ENCODE measurements at regions not wholly inside any gene's neighbourhood (a gene's known extent, or its start where the extent isn't known, plus 50 kb on each side); places are given as distances from the start of the nearest gene placed in this dataset.
"Not testable (repeated sequence)": the region's sequence is repeated elsewhere in the genome, so short reads cannot be mapped to it uniquely, and the experiment has no call there.

DNA sequence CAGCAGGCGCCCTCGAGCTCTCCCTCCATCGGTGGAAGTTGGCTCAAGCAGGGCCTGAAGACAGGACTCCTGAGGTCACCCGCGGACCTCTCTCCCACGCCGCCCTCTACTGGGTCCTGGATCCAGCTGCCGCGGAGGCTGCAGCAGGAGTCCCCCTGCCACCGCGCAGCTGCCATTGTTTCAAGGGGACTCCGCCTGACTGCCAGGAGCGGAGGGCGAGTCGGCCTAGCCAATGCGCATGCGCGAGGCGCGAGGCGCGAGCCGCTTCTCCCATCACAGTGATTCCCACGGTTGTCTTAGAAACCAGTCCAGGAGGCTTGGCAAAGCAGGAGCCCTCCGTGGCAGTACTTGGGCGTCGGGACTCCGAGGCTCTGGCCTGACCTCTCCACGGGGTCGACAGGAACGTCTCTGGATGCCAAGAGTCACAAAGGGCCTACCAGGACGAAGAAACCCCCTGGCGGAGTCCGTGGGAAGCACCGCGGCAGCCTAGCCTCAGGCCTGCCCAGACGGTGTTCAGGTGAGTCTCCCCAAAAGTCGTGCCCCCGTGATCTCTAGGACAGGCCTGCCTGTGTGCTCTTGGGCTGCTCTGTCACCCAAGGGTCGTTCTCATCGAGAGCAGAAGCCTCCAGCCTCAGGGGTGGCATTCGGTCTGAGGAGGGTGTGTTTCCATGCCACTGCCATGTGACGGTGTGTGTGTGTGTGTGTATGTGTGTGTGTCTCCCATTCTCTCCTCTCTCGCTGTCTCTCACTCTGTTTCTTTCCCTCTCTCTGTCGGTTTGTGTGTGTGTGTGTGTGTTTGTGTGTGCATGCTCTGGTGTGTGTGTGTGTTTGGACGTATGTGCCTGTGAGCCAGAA is 290.6 kb upstream of the ZNF337 start:
- DNase-seq (ENCODE audit: low read depth), result peak; percentile 57
- H3K4me3 ChIP-seq (ENCODE audit: low read depth, low read length), result peak overlapping the region; percentile 45
- peak; percentile 44 for TF ChIP-seq CTCF (IDR thresholded peaks at IDR 0.05; ENCODE audit: insufficient read depth, low read depth, low read length, missing control alignments)

GRCh38 chr20:25985597-25985996 is 288.9 kb upstream of the ZNF337 start:
- no peak overlapping the region for H3K4me3 ChIP-seq (ENCODE audit: low read depth, low read length)
- DNase-seq (ENCODE audit: low read depth), result no peak
- no peak for TF ChIP-seq CTCF (IDR thresholded peaks at IDR 0.05; ENCODE audit: insufficient read depth, low read depth, low read length, missing control alignments)

GRCh38 chr20:25984933-25985332 is 288.3 kb upstream of the ZNF337 start:
- no peak overlapping the region for H3K4me3 ChIP-seq (ENCODE audit: low read depth, low read length)
- no peak for DNase-seq (ENCODE audit: low read depth)
- no peak for TF ChIP-seq CTCF (IDR thresholded peaks at IDR 0.05; ENCODE audit: insufficient read depth, low read depth, low read length, missing control alignments)

DNA sequence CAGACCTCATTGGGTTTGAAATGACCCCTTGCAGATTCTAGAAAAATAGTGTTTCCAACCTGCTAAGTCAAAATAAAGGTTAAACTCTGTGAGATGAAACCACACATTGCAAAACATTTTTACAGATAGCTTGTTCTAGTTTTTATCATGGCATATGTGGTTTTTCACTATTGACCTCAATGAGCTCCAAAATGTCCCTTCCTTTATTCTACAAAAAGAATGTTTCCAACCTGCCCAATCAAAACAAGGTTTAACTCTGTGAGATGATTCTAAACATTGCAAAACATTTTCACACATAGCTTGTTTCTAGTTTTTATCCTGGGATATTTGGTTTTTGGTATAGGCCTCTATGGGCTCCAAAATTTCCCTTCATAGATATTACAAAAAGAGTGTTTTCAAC is 286.0 kb upstream of the ZNF337 start:
- not testable (repeated sequence) for H3K4me3 ChIP-seq (ENCODE audit: low read depth, low read length); DNase-seq (ENCODE audit: low read depth)

- DNase-seq (ENCODE audit: low read depth); H3K4me3 ChIP-seq (ENCODE audit: low read depth, low read length): not testable (repeated sequence)
Measured at GRCh38 chr20:25978450-25979190, 282.0 kb upstream of the ZNF337 start.

- not testable (repeated sequence) for H3K4me3 ChIP-seq (ENCODE audit: low read depth, low read length); DNase-seq (ENCODE audit: low read depth)
Measured at GRCh38 chr20:25975816-25976215, 279.2 kb upstream of the ZNF337 start.

DNA sequence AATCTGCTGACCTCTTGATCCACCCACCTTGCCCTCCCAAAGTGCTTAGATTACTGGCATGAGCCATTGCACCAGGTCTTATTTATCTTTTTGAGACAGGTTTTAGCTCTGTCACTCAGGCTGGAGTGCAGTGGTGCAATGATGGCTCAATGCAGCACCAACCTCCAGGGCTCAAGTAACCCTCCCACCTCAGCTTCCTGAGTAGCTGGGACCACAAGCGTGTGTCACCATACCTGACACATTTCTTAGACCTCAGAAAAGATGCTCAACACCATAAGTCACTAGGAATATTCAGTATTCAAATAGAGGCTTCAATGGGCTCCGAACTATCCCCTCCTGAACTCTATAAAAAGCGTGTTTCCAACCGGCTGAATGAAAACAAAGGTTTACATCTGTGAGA is 268.6 kb upstream of the ZNF337 start:
- H3K4me3 ChIP-seq (ENCODE audit: low read depth, low read length); DNase-seq (ENCODE audit: low read depth): not testable (repeated sequence)

GRCh38 chr20:25953876-25954275 is 257.2 kb upstream of the ZNF337 start:
- not testable (repeated sequence) for DNase-seq (ENCODE audit: low read depth)

GRCh38 chr20:25935230-25935629 is 238.6 kb upstream of the ZNF337 start:
- not testable (repeated sequence) for DNase-seq (ENCODE audit: low read depth); H3K4me3 ChIP-seq (ENCODE audit: low read depth, low read length)

More at GRCh38 chr20:25953876-25954275, 257.2 kb upstream of the ZNF337 start:
- not testable (repeated sequence) for H3K4me3 ChIP-seq (ENCODE audit: low read depth, low read length)

DNA sequence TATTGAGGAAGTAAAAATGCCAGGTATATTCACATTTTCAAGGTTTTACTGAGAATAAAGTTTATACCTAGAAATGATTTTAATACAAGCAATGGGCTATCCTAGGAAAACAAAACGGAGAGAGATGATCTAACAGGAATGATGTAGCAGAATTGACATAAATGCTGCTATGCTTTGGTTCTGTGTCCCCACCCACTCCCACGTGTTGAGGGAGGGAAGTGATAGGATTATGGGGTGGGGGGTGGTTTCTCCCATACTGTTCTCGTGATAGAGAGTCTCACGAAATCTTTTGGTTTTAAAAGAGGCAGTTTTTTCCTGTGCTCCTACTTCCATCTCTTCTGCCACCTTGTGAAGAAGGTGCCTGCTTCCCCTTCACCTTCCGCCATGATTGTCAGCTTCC is 236.2 kb upstream of the ZNF337 start:
- H3K4me3 ChIP-seq (ENCODE audit: low read depth, low read length); DNase-seq (ENCODE audit: low read depth): not testable (repeated sequence)

- DNase-seq (ENCODE audit: low read depth), result not testable (repeated sequence)
Measured at GRCh38 chr20:25932170-25932569, 235.5 kb upstream of the ZNF337 start.

DNA sequence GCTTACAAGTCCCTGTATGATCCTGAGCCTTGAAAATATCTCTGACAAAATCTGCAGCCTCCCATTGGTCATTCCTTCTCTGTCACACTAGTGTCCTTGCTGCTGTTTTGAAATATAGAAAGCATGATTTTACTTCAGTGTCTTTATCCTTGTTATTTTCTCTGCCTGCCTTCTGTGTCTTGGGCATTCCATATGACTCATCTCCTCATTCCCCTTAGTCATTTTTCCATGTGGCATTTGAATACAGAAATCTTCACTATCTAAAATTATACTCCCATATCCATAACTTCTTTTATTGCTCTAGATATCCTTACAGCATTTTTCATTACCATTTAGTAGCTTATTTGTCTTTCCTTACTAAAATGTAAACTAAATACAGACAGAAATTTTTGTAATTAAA is 205.7 kb upstream of the ZNF337 start:
- not testable (repeated sequence) for H3K4me3 ChIP-seq (ENCODE audit: low read depth, low read length); DNase-seq (ENCODE audit: low read depth)

More at GRCh38 chr20:25932170-25932569, 235.5 kb upstream of the ZNF337 start:
- not testable (repeated sequence) for H3K4me3 ChIP-seq (ENCODE audit: low read depth, low read length)

DNA sequence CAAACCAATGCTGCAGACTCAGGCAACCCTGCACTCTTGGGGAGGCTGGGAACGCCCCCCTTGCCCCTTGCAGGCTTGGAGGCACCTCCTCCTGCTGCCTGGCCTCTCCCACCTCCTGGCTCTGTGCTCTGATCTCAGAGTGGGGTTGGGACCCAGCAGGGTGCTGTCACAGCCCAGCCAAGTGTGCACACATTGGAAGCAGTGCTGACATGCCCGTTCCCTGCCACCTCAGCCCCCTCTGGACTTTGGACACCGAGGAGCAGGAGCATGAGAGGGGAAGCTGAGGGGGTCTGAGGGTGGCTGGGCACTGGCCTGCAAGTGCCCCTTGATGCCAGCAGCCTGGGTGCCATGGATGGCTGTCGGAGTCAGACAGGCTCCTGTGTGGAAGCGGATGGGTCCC is 202.0 kb upstream of the ZNF337 start:
- H3K4me3 ChIP-seq (ENCODE audit: low read depth, low read length); DNase-seq (ENCODE audit: low read depth): not testable (repeated sequence)

DNA sequence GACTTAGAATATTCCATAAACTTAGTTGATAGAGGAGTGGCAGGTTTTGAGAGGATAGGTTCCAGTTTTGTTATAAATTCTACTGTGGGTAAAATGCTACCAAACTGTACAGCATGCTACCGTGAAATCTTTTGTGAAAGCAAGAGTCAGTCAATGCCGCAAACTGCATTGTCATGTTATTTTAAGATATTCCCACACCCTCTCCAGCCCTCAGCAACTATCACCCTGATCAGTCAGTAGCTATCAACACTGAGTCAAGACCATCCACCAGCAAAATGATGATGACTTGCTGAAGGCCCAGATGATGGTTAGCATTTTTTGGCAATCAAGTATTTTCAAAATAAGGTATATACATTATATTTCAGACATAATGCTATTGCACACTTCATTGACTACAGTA is 182.4 kb upstream of the ZNF337 start:
- H3K4me3 ChIP-seq (ENCODE audit: low read depth, low read length); DNase-seq (ENCODE audit: low read depth): not testable (repeated sequence)

DNA sequence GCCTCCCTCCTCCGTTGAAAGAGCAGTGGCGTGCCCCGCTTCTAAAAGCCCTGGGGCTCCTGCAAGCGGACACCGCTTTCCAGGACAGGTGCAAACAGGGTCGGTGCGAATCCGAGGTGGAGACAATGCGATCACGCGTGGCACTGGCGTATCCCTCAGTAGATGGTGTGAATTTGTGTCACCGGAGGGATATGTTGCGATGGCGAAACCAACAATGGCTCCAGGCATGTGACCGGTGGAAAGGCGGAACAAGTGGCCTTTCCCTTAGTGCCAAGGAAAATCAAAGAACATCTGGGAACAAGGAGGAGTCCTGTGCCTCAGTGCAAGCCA is 172.0 kb upstream of the ZNF337 start:
- not testable (repeated sequence) for DNase-seq (ENCODE audit: low read depth); H3K4me3 ChIP-seq (ENCODE audit: low read depth, low read length)
